ENCODE measurements at regions not wholly inside any gene's neighbourhood (a gene's known extent, or its start where the extent isn't known, plus 50 kb on each side); places are given as distances from the start of the nearest gene placed in this dataset.

- WGBS, 2 donors: 85 to 89% methylated on average over 9 of the region's 9 CpGs
- no peak overlapping the region for H3K27ac ChIP-seq
- no peaks in the 10 kb centered on the region for H3K4me1 ChIP-seq
- TF ChIP-seq POLR2A (IDR thresholded peaks at IDR 0.05): no peak
- no peak overlapping the region for H3K4me3 ChIP-seq
- intact Hi-C loops (cut with DNase I): no loop called here
- H3K36me3 ChIP-seq: no peaks in the 10 kb centered on the region
- H3K9me3 ChIP-seq: no peaks in the 10 kb centered on the region
- no peak for DNase-seq
- H3K27me3 ChIP-seq: no peaks in the 10 kb centered on the region
Observed at GRCh38 chr1:43038232-43038935, 79.7 kb upstream of the SLC2A1 start.

GRCh38 chr1:43037466-43037865 lies 78.8 kb upstream of the SLC2A1 start:
- 94% methylated on average over 6 of the region's 6 CpGs for WGBS, 2 donors
- intact Hi-C loops (cut with DNase I): no loop called here
- DNase-seq: no peak
- no peaks in the 10 kb centered on the region for H3K36me3 ChIP-seq
- H3K27me3 ChIP-seq: no peaks in the 10 kb centered on the region
- no peak overlapping the region for H3K27ac ChIP-seq
- no peaks in the 10 kb centered on the region for H3K9me3 ChIP-seq
- H3K4me3 ChIP-seq: no peak overlapping the region
- no peaks in the 10 kb centered on the region for H3K4me1 ChIP-seq
- TF ChIP-seq POLR2AphosphoS5 (IDR thresholded peaks at IDR 0.05) (no peak), EP300 (IDR thresholded peaks at IDR 0.05) (no peak), POLR2A (IDR thresholded peaks at IDR 0.05) (no peak), CTCF (IDR thresholded peaks at IDR 0.05) (no peak)

GRCh38 chr1:43036932-43037331 lies 78.3 kb upstream of the SLC2A1 start:
- H3K27me3 ChIP-seq: no peaks in the 10 kb centered on the region
- intact Hi-C loops (cut with DNase I): no loop called here
- 94 to 96% methylated on average over 7 of the region's 7 CpGs for WGBS, 2 donors

GRCh38 chr1:43035821-43036741 lies 77.4 kb upstream of the SLC2A1 start:
- Histone ChIP-seq H3K36me3 (no peaks in the 10 kb centered on the region), H3K27ac (no peak overlapping the region), H3K4me1 (no peaks in the 10 kb centered on the region), H3K4me3 (no peak overlapping the region), H3K9me3 (no peaks in the 10 kb centered on the region), H3K27me3 (no peaks in the 10 kb centered on the region)
- TF ChIP-seq CTCF (IDR thresholded peaks at IDR 0.05) (no peak), POLR2AphosphoS5 (IDR thresholded peaks at IDR 0.05) (no peak), EP300 (IDR thresholded peaks at IDR 0.05) (no peak), POLR2A (IDR thresholded peaks at IDR 0.05) (no peak)
- intact Hi-C loops (cut with DNase I): no loop called here
- no peak for DNase-seq
- WGBS, 2 donors: 89 to 92% methylated on average over 24 of the region's 24 CpGs

More at GRCh38 chr1:43036932-43037331, 78.3 kb upstream of the SLC2A1 start:
- no peak for DNase-seq
- Histone ChIP-seq H3K9me3 (no peaks in the 10 kb centered on the region), H3K4me3 (no peak overlapping the region), H3K4me1 (no peaks in the 10 kb centered on the region), H3K36me3 (no peaks in the 10 kb centered on the region), H3K27ac (no peak overlapping the region)
- TF ChIP-seq CTCF (IDR thresholded peaks at IDR 0.05) (no peak), EP300 (IDR thresholded peaks at IDR 0.05) (no peak), POLR2AphosphoS5 (IDR thresholded peaks at IDR 0.05) (no peak), POLR2A (IDR thresholded peaks at IDR 0.05) (no peak)

- H3K27me3 ChIP-seq: no peaks in the 10 kb centered on the region
- TF ChIP-seq EP300 (IDR thresholded peaks at IDR 0.05): no peak
- TF ChIP-seq POLR2AphosphoS5 (IDR thresholded peaks at IDR 0.05): no peak
- TF ChIP-seq POLR2A (IDR thresholded peaks at IDR 0.05): no peak
- TF ChIP-seq CTCF (IDR thresholded peaks at IDR 0.05): no peak
- no peaks in the 10 kb centered on the region for H3K4me1 ChIP-seq
- no peak overlapping the region for H3K27ac ChIP-seq
- WGBS, 2 donors: 69 to 82% methylated on average over 4 of the region's 4 CpGs
- H3K4me3 ChIP-seq: no peak overlapping the region
- H3K36me3 ChIP-seq: no peaks in the 10 kb centered on the region
- no peak for DNase-seq
- intact Hi-C loops (cut with DNase I): no loop called here
- no peaks in the 10 kb centered on the region for H3K9me3 ChIP-seq
Observed at GRCh38 chr1:43034778-43035177, 76.1 kb upstream of the SLC2A1 start.
